PC-3 (cell line): ENCODE measurements at regions not wholly inside any gene's neighbourhood (a gene's known extent, or its start where the extent isn't known, plus 50 kb on each side); places are given as distances from the start of the nearest gene placed in this dataset.

Source experiments
- ATAC-seq: fragments of 200-7000 bp; cut with Tn5 transposase; 2 replicates; pipeline ENCODE4 v1.9.1; 2020; ENCODE audit warnings: mild to moderate bottlenecking, moderate library complexity
- BruUV-seq: library from RNA; stranded (reverse); fragments of 400-500 nt; replicated peaks from 2 replicates; lab custom pipeline; 2021; lab: Mats Ljungman, UMichigan
- CTCF ChIA-PET: fragments of 300-600 bp; sonication (Branson Sonifier 250); formaldehyde crosslinking; loops from one replicate; lab custom pipeline; 2022; ENCODE audit warnings: antibody characterized with exemption; lab: Charles Lee
- POLR2A ChIA-PET: fragments of 300-600 bp; sonication (Branson Sonifier 250); formaldehyde crosslinking; loops from one replicate; lab custom pipeline; 2022; ENCODE audit warnings: antibody characterized with exemption; ENCODE audit not compliant: unreplicated experiment; lab: Charles Lee
- DNase-seq: peaks from one replicate; pipeline ENCODE4 v3.0.0-alpha.2; 2015
- H2AFZ ChIP-seq: fragments of 300-600 bp; sonication (generic); 2 replicates; pipeline ENCODE4 v1.6.0; 2016; ENCODE audit warnings: antibody characterized with exemption, low read length
- H3F3A ChIP-seq: fragments of 300-600 bp; sonication (generic); one replicate; pipeline ENCODE4 v1.6.0; 2017; ENCODE audit warnings: antibody characterized with exemption, low read length, control low read depth, mild to moderate bottlenecking; ENCODE audit not compliant: unreplicated experiment
- H3K27ac ChIP-seq: fragments of 300-600 bp; sonication (generic); 2 replicates; pipeline ENCODE4 v1.5.1; 2016; ENCODE audit warnings: mild to moderate bottlenecking, low read length
- H3K27me3 ChIP-seq: fragments of 300-600 bp; sonication (generic); 2 replicates; pipeline ENCODE4 v1.6.1; 2016; ENCODE audit warnings: low read length, mixed read lengths
- H3K36me3 ChIP-seq: fragments of 300-600 bp; sonication (generic); 2 replicates; pipeline ENCODE4 v1.6.1; 2016; ENCODE audit warnings: low read depth, mixed run types, low read length, mixed read lengths
- H3K4me1 ChIP-seq: fragments of 300-600 bp; sonication (generic); 2 replicates; pipeline ENCODE4 v1.5.1; 2016; ENCODE audit warnings: low read length; ENCODE audit not compliant: insufficient read depth
- H3K4me2 ChIP-seq: fragments of 300-600 bp; sonication (generic); 2 replicates; pipeline ENCODE4 v1.6.0; 2016; ENCODE audit warnings: low read length
- H3K4me3 ChIP-seq: fragments of 300-600 bp; sonication (generic); 2 replicates; pipeline ENCODE4 v1.5.1; 2016; ENCODE audit warnings: mild to moderate bottlenecking, low read length, mixed read lengths
- H3K79me2 ChIP-seq: fragments of 300-600 bp; sonication (generic); 2 replicates; pipeline ENCODE4 v1.6.1; 2017; ENCODE audit warnings: low read length, mixed read lengths
- H3K9ac ChIP-seq: fragments of 300-600 bp; sonication (generic); 2 replicates; pipeline ENCODE4 v1.6.0; 2016; ENCODE audit warnings: mild to moderate bottlenecking, low read length
- H3K9me2 ChIP-seq: fragments of 300-600 bp; sonication (generic); replicated peaks from 2 replicates; pipeline ENCODE4 v1.6.1; 2016; ENCODE audit warnings: mixed run types, low read length, mixed read lengths
- H3K9me3 ChIP-seq: fragments of 300-600 bp; sonication (generic); 2 replicates; pipeline ENCODE4 v1.6.1; 2016; ENCODE audit warnings: low read length, mixed read lengths
- H4K20me1 ChIP-seq: fragments of 300-600 bp; sonication (generic); 2 replicates; pipeline ENCODE4 v1.6.1; 2016; ENCODE audit warnings: low read length, mixed read lengths
- CTCF ChIP-seq: fragments of 300-600 bp; sonication (generic); conservative IDR thresholded peaks from 2 replicates; pipeline ENCODE4 v1.5.1; 2017; ENCODE audit warnings: antibody characterized with exemption, low read depth, mild to moderate bottlenecking, low read length
- EZH2 ChIP-seq: fragments of 300-600 bp; sonication (generic); IDR thresholded peaks from one replicate; pipeline ENCODE4 v1.6.1; 2017; ENCODE audit warnings: antibody characterized with exemption, mild to moderate bottlenecking, low read length; ENCODE audit not compliant: unreplicated experiment
- EZH2phosphoT487 ChIP-seq: fragments of 300-600 bp; sonication (generic); IDR thresholded peaks from 2 replicates; pipeline ENCODE4 v1.6.1; 2018; ENCODE audit warnings: mild to moderate bottlenecking, antibody characterized with exemption, low read length, borderline replicate concordance
- intact Hi-C: fragments of 100-400 bp; cut with micrococcal nuclease; formaldehyde crosslinking; loops from 2 replicates; pipeline ENCODE4 v1.9.0; 2023

- peaks cover 10% of the 10 kb centered on the region for H3K27me3 ChIP-seq
- BruUV-seq: no TSS peak
- H3F3A ChIP-seq: no peaks in the 10 kb centered on the region
- no peak overlapping the region for H3K9ac ChIP-seq
- ATAC-seq (no peak), DNase-seq (no peak)
- POLR2A ChIA-PET: no interaction called here
- H3K79me2 ChIP-seq: no peaks in the 10 kb centered on the region
- H3K9me2 ChIP-seq: no peaks in the 10 kb centered on the region
- intact Hi-C loops: no loop called here
- H3K4me1 ChIP-seq: no peaks in the 10 kb centered on the region
- CTCF ChIA-PET: no interaction called here
- H3K4me2 ChIP-seq: no peak overlapping the region
- no peaks in the 10 kb centered on the region for H3K36me3 ChIP-seq
- no peak overlapping the region for H2AFZ ChIP-seq
- no peak overlapping the region for H3K4me3 ChIP-seq
- H3K9me3 ChIP-seq: no peaks in the 10 kb centered on the region
- TF ChIP-seq EZH2: no peak
- no peak overlapping the region for H3K27ac ChIP-seq
- H4K20me1 ChIP-seq: no peaks in the 10 kb centered on the region
These were observed 114.1 kb upstream of the SOX1 start for GRCh38 chr13:111952814-111953213.

- Histone ChIP-seq H2AFZ (no peak overlapping the region), H3K4me1 (no peaks in the 10 kb centered on the region), H3K9ac (no peak overlapping the region), H3K9me3 (no peaks in the 10 kb centered on the region), H3F3A (no peaks in the 10 kb centered on the region), H3K4me3 (no peak overlapping the region), H3K27ac (no peak overlapping the region), H3K79me2 (no peaks in the 10 kb centered on the region), H3K9me2 (no peaks in the 10 kb centered on the region), H3K4me2 (no peak overlapping the region), H3K27me3 (peaks cover 3% of the 10 kb centered on the region; the same call in 1 of the 2 replicates), H4K20me1 (no peaks in the 10 kb centered on the region), H3K36me3 (no peaks in the 10 kb centered on the region)
- no peak for DNase-seq
- no TSS peak for BruUV-seq
- no peak for TF ChIP-seq EZH2
- no peak for TF ChIP-seq CTCF
- no peak for TF ChIP-seq EZH2phosphoT487
- intact Hi-C loops: no loop called here
- no peak for ATAC-seq
- ChIA-PET CTCF (no interaction called here), POLR2A (no interaction called here)
These were observed 113.3 kb upstream of the SOX1 start for GRCh38 chr13:111953546-111954178.

GRCh38 chr13:111954661-111955411 lies 112.1 kb upstream of the SOX1 start:
- TF ChIP-seq EZH2phosphoT487: no peak
- no peak for TF ChIP-seq EZH2
- TF ChIP-seq CTCF: no peak
- Histone ChIP-seq H2AFZ (no peak overlapping the region), H3K36me3 (no peaks in the 10 kb centered on the region), H3F3A (no peaks in the 10 kb centered on the region), H3K27me3 (no peaks in the 10 kb centered on the region), H4K20me1 (no peaks in the 10 kb centered on the region), H3K4me2 (no peak overlapping the region), H3K9me2 (no peaks in the 10 kb centered on the region), H3K4me3 (no peak overlapping the region), H3K9ac (no peak overlapping the region), H3K27ac (no peak overlapping the region), H3K79me2 (no peaks in the 10 kb centered on the region), H3K9me3 (no peaks in the 10 kb centered on the region), H3K4me1 (no peaks in the 10 kb centered on the region)
- no peak for ATAC-seq
- ChIA-PET POLR2A (no interaction called here), CTCF (no interaction called here)
- intact Hi-C loops: no loop called here
- BruUV-seq: no TSS peak
- DNase-seq: peak; percentile 4
